ENCODE measurements at regions not wholly inside any gene's neighbourhood (a gene's known extent, or its start where the extent isn't known, plus 50 kb on each side); places are given as distances from the start of the nearest gene placed in this dataset.

DNA sequence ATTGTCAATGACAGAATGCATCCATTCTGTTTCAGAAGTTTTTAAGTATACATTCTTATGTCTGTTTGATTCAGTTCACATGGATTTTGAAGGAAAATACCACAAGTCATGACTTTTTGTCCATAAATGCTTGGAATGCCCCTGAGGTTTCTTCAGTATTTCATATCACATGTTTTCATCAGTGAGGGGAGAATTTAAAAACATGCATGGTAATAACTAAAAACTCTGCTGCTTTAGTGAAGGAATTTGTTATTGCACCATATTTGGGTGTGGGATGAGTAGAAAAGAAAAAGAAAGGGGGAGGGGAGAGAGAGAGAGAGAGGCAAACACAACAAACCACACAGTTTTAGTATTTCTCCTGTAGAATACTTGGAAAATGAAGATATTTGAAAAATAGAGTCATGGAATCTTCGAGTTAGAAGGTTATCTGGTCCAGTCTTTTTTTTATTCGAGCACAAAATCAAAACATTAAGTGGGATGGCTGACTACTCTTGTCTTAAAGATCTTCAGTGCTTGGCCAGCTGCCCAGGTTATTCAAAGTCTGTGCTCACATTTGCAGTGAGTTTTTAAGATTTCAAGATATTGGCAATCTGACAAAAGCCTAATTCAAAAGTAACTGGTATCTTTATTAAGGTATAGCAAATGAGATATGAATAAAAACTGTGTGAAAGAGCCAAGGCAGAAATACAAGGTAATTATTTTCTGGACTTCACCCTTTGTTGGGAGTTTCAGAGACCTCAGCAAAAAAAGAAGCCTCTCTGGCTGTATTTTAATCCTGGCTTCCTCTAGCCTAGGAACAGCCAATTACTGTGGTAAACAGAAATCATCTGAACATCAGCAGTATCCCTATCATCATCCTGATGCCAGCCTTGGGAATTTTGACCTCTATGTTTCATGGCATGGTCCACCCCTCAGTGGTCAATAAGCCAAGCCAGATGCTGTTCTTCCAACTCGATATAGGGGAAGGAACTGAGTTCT lies 687.9 kb upstream of the CITED2 start:
- DNase-seq (ENCODE audit: low read depth): peak; percentile 98

- peak; percentile 35 for DNase-seq (ENCODE audit: low read depth)
Observed at GRCh38 chr6:140061110-140062042, 686.9 kb upstream of the CITED2 start.

- DNase-seq (ENCODE audit: low read depth): no peak
Observed at GRCh38 chr6:140059947-140060346, 685.5 kb upstream of the CITED2 start.

- no peak for DNase-seq (ENCODE audit: low read depth)
Observed at GRCh38 chr6:140058863-140059262, 684.4 kb upstream of the CITED2 start.

- peak; percentile 83 for DNase-seq (ENCODE audit: low read depth)
Observed at GRCh38 chr6:140052736-140053729, 678.6 kb upstream of the CITED2 start.

- DNase-seq (ENCODE audit: low read depth): peak; percentile 98
Observed at GRCh38 chr6:140051521-140052512, 677.4 kb upstream of the CITED2 start.

DNA sequence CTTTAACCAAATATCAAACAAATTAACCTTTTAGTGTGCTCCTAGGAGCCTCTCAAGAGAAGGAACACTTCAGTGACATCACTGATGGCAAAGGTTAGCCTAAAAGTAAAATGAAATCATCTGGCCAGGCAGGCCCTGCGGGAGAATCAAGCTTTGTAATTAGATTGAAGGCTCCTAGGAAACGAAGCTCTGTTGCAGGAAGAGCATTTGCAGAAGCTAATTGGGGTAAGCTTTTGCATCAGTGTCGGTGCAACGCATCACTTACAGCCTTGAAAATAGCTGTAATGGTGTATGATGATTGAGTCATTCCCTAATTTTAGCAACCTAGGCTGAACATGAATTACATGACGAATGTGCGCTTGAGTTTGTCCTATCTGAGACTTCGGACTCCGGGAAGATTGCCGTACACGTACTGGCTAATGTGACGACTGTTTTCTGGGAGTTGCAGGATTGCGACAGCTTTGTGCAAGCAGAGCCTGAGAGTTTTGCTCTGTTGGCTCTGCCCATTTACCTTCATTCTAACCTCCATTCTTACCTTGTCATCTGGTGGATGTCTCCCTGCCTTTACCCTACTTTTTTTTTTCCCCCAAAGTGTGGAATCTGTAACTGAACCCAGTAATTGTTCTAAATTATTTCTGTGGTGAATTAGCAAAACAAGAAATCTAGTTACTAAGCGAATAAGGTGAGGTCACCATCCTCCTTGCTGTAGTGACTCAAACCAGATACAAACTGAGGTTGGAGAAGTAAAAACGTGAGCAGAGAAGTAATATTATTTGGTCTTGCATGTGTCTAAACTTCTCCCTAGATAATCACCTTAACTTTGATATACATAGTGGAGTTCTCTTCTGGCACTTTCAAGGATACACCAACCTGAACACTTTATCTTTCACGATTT lies 675.9 kb upstream of the CITED2 start:
- DNase-seq (ENCODE audit: low read depth): peak; percentile 55

DNA sequence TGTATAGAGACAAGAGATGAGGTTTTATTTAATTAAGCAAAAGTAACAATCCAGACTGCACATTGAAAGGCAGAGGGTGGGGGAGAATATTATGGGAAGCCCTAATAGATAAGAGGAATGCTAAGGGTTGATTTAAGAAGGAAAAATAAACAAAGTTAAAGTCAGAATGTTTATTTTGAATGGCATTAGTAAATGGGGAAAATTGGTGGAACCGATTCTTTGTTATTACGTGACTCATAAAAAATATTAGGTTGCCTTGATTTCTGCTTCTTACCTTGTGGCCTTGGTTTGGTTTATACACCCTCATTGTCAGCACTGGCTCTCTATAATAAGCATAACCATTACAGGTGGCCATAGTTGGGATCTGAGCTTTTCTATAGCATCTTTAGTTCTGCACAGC lies 674.8 kb upstream of the CITED2 start:
- DNase-seq (ENCODE audit: low read depth): peak; percentile 33

DNA sequence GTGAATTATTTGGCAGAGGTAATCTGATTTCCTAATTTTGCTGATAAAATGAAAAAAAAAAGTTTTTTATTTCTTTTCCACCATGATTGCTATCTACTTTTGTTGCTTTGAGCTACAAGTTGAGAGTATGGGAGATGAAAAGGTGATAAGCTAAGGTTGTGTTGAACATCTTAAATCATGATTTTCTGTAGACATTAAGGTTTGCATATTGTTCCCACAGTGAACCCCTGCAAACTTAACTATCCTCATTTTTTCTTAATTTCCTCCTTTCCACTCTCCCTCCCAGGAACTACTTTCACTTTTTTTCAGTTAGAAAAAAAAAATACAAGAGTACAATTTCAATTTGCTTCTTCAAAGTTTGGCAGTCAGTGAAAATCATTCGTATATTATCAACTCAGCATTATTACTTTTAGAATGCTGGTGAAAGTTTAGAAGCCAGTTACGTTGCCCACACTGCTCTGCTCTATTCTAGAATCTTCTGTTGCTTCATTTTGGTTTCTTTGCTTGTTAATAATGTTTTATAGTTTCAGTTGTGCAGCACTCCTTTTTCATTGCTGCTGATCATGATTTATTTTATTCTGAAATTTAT lies 673.8 kb upstream of the CITED2 start:
- DNase-seq (ENCODE audit: low read depth): no peak

DNA sequence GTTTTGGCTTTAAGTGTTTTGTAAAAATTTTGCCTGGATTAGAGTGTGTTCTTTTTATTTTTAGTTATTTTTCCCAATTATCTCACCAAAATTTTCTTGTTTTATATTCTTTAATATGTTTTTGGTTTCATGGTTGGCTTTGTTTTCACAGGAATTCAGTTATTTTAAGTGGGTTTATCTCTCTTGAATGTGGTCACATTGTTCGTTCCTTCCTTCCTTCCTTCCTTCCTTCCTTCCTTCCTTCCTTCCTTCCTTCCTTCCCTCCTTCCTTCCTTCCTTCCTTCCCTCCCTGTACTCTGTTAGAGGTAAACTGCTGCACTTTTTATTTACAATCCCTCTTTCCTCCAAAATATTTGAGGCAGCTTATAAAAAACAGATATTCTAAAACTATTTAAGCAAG lies 672.9 kb upstream of the CITED2 start:
- DNase-seq (ENCODE audit: low read depth): no peak

GRCh38 chr6:140046016-140046632 lies 671.7 kb upstream of the CITED2 start:
- no peak for DNase-seq (ENCODE audit: low read depth)

DNA sequence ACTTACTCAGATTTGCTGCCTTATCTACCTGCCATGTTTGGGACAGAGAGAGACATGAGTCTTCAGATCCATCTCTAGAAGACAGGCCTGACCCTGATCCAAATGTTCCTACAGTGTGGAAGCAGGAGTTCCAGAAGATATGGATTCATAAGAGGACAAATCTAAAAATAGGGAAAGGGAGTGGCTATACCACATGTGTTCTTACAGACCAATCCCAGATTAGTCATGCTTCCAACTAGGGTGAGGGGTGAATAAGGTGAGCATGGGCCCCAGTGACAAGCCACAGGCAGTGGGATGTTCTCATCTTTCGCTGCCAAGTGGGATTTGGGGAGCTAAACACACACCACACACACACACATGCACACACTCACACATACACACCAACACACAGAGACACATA lies 670.7 kb upstream of the CITED2 start:
- DNase-seq (ENCODE audit: low read depth): no peak

- no peak for DNase-seq (ENCODE audit: low read depth)
Observed at GRCh38 chr6:140044626-140045025, 670.2 kb upstream of the CITED2 start.

DNA sequence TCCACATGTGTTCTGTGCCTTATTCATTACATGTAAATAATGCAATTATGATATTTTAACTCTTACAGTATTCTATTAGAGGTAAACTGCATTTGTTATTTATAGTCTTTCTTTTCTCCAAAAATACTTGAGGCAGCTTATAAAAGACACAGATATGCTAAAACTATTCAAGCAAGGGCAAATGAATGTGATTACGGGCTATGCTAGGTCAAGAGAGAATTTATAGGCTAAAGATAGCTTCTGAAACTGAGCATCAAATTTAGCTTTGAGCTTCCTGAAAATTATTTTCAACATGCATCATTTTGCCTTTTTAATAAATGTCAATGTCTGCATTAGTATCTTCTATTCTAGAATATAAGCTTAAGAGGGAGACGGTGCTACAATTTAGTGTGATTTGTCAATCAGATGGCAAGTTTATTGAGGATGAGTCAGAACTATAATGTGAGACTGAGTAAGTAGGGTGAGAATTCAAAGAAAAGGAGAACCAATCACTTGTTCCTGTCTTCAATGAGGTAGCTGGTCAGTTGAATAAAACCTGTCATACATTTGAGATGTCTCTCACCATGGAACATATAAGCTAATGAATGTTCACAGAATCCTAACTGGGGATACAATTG lies 669.4 kb upstream of the CITED2 start:
- DNase-seq (ENCODE audit: low read depth): peak; percentile 79

DNA sequence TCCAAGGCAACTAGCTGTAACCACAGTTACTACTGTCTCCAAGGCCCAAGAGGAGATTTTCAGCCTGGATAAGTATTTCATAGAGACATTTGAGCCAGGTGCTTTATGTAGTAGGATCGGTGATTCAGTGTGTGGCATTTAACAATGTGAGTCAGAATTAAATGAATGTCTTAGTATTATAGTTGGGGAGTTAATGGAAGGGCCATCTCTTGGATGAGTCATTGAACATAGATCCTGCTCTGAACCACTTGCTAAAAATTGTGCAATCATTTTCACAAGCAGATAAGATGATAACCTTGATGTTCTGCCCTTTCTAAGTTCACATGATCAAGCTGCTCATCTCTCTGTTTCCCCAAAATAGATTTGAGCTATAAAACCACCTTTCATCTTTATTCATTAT lies 668.9 kb upstream of the CITED2 start:
- DNase-seq (ENCODE audit: low read depth): peak; percentile 95

DNA sequence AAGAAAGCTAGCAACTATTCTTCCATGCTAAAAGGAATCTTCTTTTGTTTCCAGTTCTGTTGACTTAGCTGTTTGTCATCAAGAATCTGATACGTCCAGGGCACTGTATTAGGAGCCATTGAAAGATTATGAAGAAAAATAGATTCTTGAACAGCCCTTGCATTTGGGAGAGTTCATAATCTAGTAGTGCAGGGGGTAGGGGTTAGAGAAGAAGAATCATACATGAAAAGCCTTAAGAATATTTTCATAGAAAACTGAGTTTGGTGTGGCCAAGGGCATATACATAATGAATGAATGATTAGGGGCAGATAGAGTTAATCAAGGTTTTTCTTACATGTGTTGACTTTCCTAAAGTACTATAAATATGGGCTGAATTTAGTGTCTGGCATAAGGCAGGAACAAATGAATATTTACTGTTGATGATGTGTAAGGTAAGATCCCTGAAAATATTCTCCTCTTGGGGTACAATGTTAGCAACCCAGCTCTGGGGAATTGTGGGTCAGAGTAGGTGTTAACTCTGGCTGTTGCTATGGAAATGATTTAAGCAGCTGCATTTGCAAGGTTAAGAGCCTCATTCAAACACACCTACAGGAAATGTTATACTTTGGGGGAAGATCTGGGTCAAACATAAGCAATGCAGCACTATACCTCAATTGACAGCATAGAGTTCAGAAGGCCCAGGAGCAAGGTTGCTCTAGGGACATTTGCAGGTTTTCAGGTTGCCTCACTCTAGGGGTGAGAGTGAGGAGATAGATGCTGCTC lies 667.3 kb upstream of the CITED2 start:
- no peak for DNase-seq (ENCODE audit: low read depth)

- DNase-seq (ENCODE audit: low read depth): no peak
Observed at GRCh38 chr6:140041056-140041455, 666.6 kb upstream of the CITED2 start.

Measured in EH (cell line).